Endodermal cell (in vitro differentiated cells): ENCODE measurements at regions not wholly inside any gene's neighbourhood (a gene's known extent, or its start where the extent isn't known, plus 50 kb on each side); places are given as distances from the start of the nearest gene placed in this dataset.

ENCODE experiments used
- DNase-seq: peaks from one replicate; pipeline ENCODE4 v3.0.0-alpha.2; 2017
- H3K27ac ChIP-seq: 2 replicates; pipeline ENCODE4 v1.5.1; 2013; ENCODE audit warnings: mild to moderate bottlenecking, low read depth, low read length, moderate library complexity
- H3K27me3 ChIP-seq: 2 replicates; pipeline ENCODE4 v1.6.1; 2013; ENCODE audit warnings: mild to moderate bottlenecking, low read length, moderate library complexity; ENCODE audit not compliant: insufficient read depth, control insufficient read depth, poor library complexity, severe bottlenecking
- H3K36me3 ChIP-seq: 2 replicates; pipeline ENCODE4 v1.7.0; 2013; ENCODE audit warnings: mild to moderate bottlenecking, low read length, moderate library complexity; ENCODE audit not compliant: control insufficient read depth, insufficient read depth
- H3K4me1 ChIP-seq: one replicate; pipeline ENCODE4 v1.7.0; 2013; ENCODE audit warnings: low read length; ENCODE audit not compliant: control insufficient read depth, insufficient read depth
- H3K4me3 ChIP-seq: 2 replicates; pipeline ENCODE4 v1.5.1; 2013; ENCODE audit warnings: mild to moderate bottlenecking, low read length, moderate library complexity
- H3K9ac ChIP-seq: 2 replicates; pipeline ENCODE4 v1.6.1; 2013; ENCODE audit warnings: mild to moderate bottlenecking, low read length, moderate library complexity; ENCODE audit not compliant: poor library complexity, severe bottlenecking; ENCODE audit errors: extremely low read depth
- H3K9me3 ChIP-seq: 2 replicates; pipeline ENCODE4 v1.6.1; 2013; ENCODE audit warnings: mild to moderate bottlenecking, low read length, moderate library complexity; ENCODE audit not compliant: control insufficient read depth
- H3K27ac Mint-ChIP-seq: 2 replicates; pipeline ENCODE4 v1.8.0; 2020; ENCODE audit warnings: mixed read lengths
- H3K27me3 Mint-ChIP-seq: 2 replicates; pipeline ENCODE4 v1.8.0; 2021; ENCODE audit warnings: mild to moderate bottlenecking, mixed read lengths; ENCODE audit not compliant: insufficient read depth
- H3K36me3 Mint-ChIP-seq: 2 replicates; pipeline ENCODE4 v1.8.0; 2020; ENCODE audit warnings: low read depth, mixed read lengths
- H3K4me1 Mint-ChIP-seq: 2 replicates; pipeline ENCODE4 v1.8.0; 2020; ENCODE audit warnings: mixed read lengths
- H3K4me3 Mint-ChIP-seq: 2 replicates; pipeline ENCODE4 v1.8.0; 2020; ENCODE audit warnings: mild to moderate bottlenecking, moderate library complexity, mixed read lengths
- H3K9me3 Mint-ChIP-seq: 2 replicates; pipeline ENCODE4 v1.8.0; 2020; ENCODE audit warnings: mild to moderate bottlenecking, mixed read lengths
- CTCF ChIP-seq: fragments of 200-600 bp; sonication (generic); conservative IDR thresholded peaks from 2 replicates; pipeline ENCODE4 v1.5.0; 2021; ENCODE audit warnings: antibody characterized with exemption, mild to moderate bottlenecking
- WGBS, 2 experiments: methylation state at CpG; one replicate each; pipeline versions ENCODE4 v1.1.5 to v1.1.7; 2013; ENCODE audit warnings: missing lambda C conversion rate in 2 of 2, mixed read lengths in 1 of 2; ENCODE audit not compliant: insufficient coverage in 1 of 2, insufficient read length in 1 of 2; 5-methylcytosine and 5-hydroxymethylcytosine counted together

GRCh38 chr1:66436378-66437135 lies 97.4 kb upstream of the SGIP1 start:
- H3K9me3 ChIP-seq, result peaks cover under 1% of the 10 kb centered on the region
- H3K4me3 Mint-ChIP-seq, result no peak overlapping the region
- H3K27me3 Mint-ChIP-seq, result peaks cover 2% of the 10 kb centered on the region
- no peak overlapping the region for H3K27ac ChIP-seq
- H3K36me3 Mint-ChIP-seq, result no peaks in the 10 kb centered on the region
- no peaks in the 10 kb centered on the region for H3K9me3 Mint-ChIP-seq
- WGBS, 2 experiments, result 95 to 97% methylated on average over 3 to 4 of the region's 4 CpGs
- H3K4me1 ChIP-seq, result no peaks in the 10 kb centered on the region
- H3K4me1 Mint-ChIP-seq, result peaks cover 9% of the 10 kb centered on the region
- TF ChIP-seq CTCF, result peak; percentile 73
- no peaks in the 10 kb centered on the region for H3K36me3 ChIP-seq
- H3K9ac ChIP-seq, result no peak overlapping the region
- H3K27ac Mint-ChIP-seq, result no peak overlapping the region
- peak; percentile 54 for DNase-seq
- no peak overlapping the region for H3K4me3 ChIP-seq
- no peaks in the 10 kb centered on the region for H3K27me3 ChIP-seq

GRCh38 chr1:66437136-66437401 lies 96.9 kb upstream of the SGIP1 start:
- Histone ChIP-seq H3K9ac (no peak overlapping the region), H3K9me3 (no peaks in the 10 kb centered on the region), H3K27me3 (no peaks in the 10 kb centered on the region), H3K4me3 (no peak overlapping the region), H3K36me3 (no peaks in the 10 kb centered on the region), H3K27ac (no peak overlapping the region), H3K4me1 (no peaks in the 10 kb centered on the region)
- no peaks in the 10 kb centered on the region for H3K27me3 Mint-ChIP-seq
- H3K9me3 Mint-ChIP-seq, result no peaks in the 10 kb centered on the region
- DNase-seq, result no peak
- no peak overlapping the region for H3K27ac Mint-ChIP-seq
- 80 to 95% methylated on average over 1 to 2 of the region's 2 CpGs for WGBS, 2 experiments
- TF ChIP-seq CTCF, result no peak
- H3K36me3 Mint-ChIP-seq, result no peaks in the 10 kb centered on the region
- H3K4me1 Mint-ChIP-seq, result peaks cover 6% of the 10 kb centered on the region
- no peak overlapping the region for H3K4me3 Mint-ChIP-seq

GRCh38 chr1:66438062-66438461 lies 95.9 kb upstream of the SGIP1 start:
- Mint-ChIP-seq H3K4me1 (peaks cover 4% of the 10 kb centered on the region), H3K27me3 (no peaks in the 10 kb centered on the region), H3K27ac (no peak overlapping the region), H3K36me3 (no peaks in the 10 kb centered on the region), H3K4me3 (no peak overlapping the region), H3K9me3 (no peaks in the 10 kb centered on the region)
- Histone ChIP-seq H3K9me3 (no peaks in the 10 kb centered on the region), H3K4me1 (no peaks in the 10 kb centered on the region), H3K27me3 (no peaks in the 10 kb centered on the region), H3K36me3 (no peaks in the 10 kb centered on the region), H3K9ac (no peak overlapping the region), H3K27ac (no peak overlapping the region), H3K4me3 (no peak overlapping the region)
- no peak for DNase-seq
- TF ChIP-seq CTCF, result no peak
- WGBS, 2 experiments, result 94% methylated on average over 1 of the region's 1 CpG; no CpG with 5 or more reads in 1 of the 2 experiments
